Trophoblast cell (in vitro differentiated cells and primary cell): ENCODE measurements at regions not wholly inside any gene's neighbourhood (a gene's known extent, or its start where the extent isn't known, plus 50 kb on each side); places are given as distances from the start of the nearest gene placed in this dataset.
"Not testable (repeated sequence)": the region's sequence is repeated elsewhere in the genome, so short reads cannot be mapped to it uniquely, and the experiment has no call there.

Experiments
- DNase-seq, 2 donors: peaks; one replicate each; pipeline ENCODE4 v3.0.0-alpha.2; 2016
- H2AFZ ChIP-seq: 2 replicates; pipeline ENCODE4 v1.6.1; 2013; ENCODE audit warnings: low read length, moderate library complexity, mild to moderate bottlenecking; ENCODE audit not compliant: insufficient read depth, poor library complexity
- H2AK5ac ChIP-seq: 2 replicates; pipeline ENCODE4 v1.6.1; 2013; ENCODE audit warnings: mild to moderate bottlenecking, low read length
- H2BK120ac ChIP-seq: 2 replicates; pipeline ENCODE4 v1.6.1; 2013; ENCODE audit warnings: low read length, mild to moderate bottlenecking, moderate library complexity; ENCODE audit not compliant: insufficient read depth, poor library complexity
- H2BK12ac ChIP-seq: 2 replicates; pipeline ENCODE4 v1.6.1; 2013; ENCODE audit warnings: mild to moderate bottlenecking, low read length, moderate library complexity
- H2BK5ac ChIP-seq: 2 replicates; pipeline ENCODE4 v1.6.1; 2013; ENCODE audit warnings: low read length, low read depth, moderate library complexity, mild to moderate bottlenecking; ENCODE audit not compliant: poor library complexity
- H3K14ac ChIP-seq: 2 replicates; pipeline ENCODE4 v1.6.1; 2013; ENCODE audit warnings: mild to moderate bottlenecking, low read length
- H3K18ac ChIP-seq: 2 replicates; pipeline ENCODE4 v1.6.1; 2013; ENCODE audit warnings: mild to moderate bottlenecking, low read length
- H3K23ac ChIP-seq: 2 replicates; pipeline ENCODE4 v1.6.1; 2013; ENCODE audit warnings: low read length
- H3K27ac ChIP-seq: 2 replicates; pipeline ENCODE4 v1.5.1; 2013; ENCODE audit warnings: low read depth, mild to moderate bottlenecking, inconsistent platforms, low read length, moderate library complexity
- H3K27me3 ChIP-seq: 2 replicates; pipeline ENCODE4 v1.6.1; 2013; ENCODE audit warnings: inconsistent platforms, mild to moderate bottlenecking, low read length, moderate library complexity; ENCODE audit not compliant: insufficient read depth
- H3K36me3 ChIP-seq, 2 experiments: 1 replicate in 1 of 2; 2 replicates in 1 of 2; pipeline ENCODE4 v1.6.1; 2013; ENCODE audit warnings: low read length in 2 of 2, mild to moderate bottlenecking in 2 of 2, moderate library complexity in 1 of 2; ENCODE audit not compliant: insufficient read depth in 2 of 2, control insufficient read depth in 1 of 2
- H3K4ac ChIP-seq: 2 replicates; pipeline ENCODE4 v1.6.1; 2013; ENCODE audit warnings: low read depth, mild to moderate bottlenecking, low read length, moderate library complexity
- H3K4me1 ChIP-seq, 2 experiments: 1 replicate in 1 of 2; 2 replicates in 1 of 2; pipeline ENCODE4 v1.6.1; 2013; ENCODE audit warnings: low read length in 2 of 2, mild to moderate bottlenecking in 2 of 2, moderate library complexity in 1 of 2; ENCODE audit not compliant: insufficient read depth in 2 of 2, control insufficient read depth in 1 of 2
- H3K4me2 ChIP-seq: 2 replicates; pipeline ENCODE4 v1.6.1; 2013; ENCODE audit warnings: inconsistent platforms, mild to moderate bottlenecking, low read length, moderate library complexity
- H3K4me3 ChIP-seq: 2 replicates; pipeline ENCODE4 v1.5.1; 2013; ENCODE audit warnings: mild to moderate bottlenecking, low read depth, low read length, inconsistent platforms
- H3K79me1 ChIP-seq: one replicate; pipeline ENCODE4 v1.6.1; 2013; ENCODE audit warnings: low read length
- H3K79me2 ChIP-seq: 2 replicates; pipeline ENCODE4 v1.6.1; 2013; ENCODE audit warnings: low read length, mild to moderate bottlenecking; ENCODE audit not compliant: control insufficient read depth, insufficient read depth, poor library complexity
- H3K9ac ChIP-seq: 2 replicates; pipeline ENCODE4 v1.6.1; 2013; ENCODE audit warnings: mild to moderate bottlenecking, low read length
- H3K9me3 ChIP-seq: 2 replicates; pipeline ENCODE4 v1.6.1; 2013; ENCODE audit warnings: low read depth, mild to moderate bottlenecking, control low read depth, inconsistent platforms, low read length; ENCODE audit not compliant: insufficient read depth
- H4K12ac ChIP-seq: 2 replicates; pipeline ENCODE4 v1.6.1; 2013; ENCODE audit warnings: low read depth, mild to moderate bottlenecking, low read length, moderate library complexity
- H4K8ac ChIP-seq: 2 replicates; pipeline ENCODE4 v1.6.1; 2013; ENCODE audit warnings: low read depth, mild to moderate bottlenecking, low read length, moderate library complexity
- H4K91ac ChIP-seq: one replicate; pipeline ENCODE4 v1.6.1; 2013; ENCODE audit warnings: low read depth, mild to moderate bottlenecking, low read length, moderate library complexity
- WGBS: extraction: QIAGEN DNeasy Blood & Tissue Kit; methylation state at CpG from one replicate; pipeline ENCODE4 v1.1.7; 2013; ENCODE audit warnings: missing lambda C conversion rate; ENCODE audit not compliant: insufficient read length, insufficient coverage; ENCODE audit errors: extremely low coverage; 5-methylcytosine and 5-hydroxymethylcytosine counted together

GRCh38 chr10:129213256-129213655 lies 253.8 kb upstream of the MGMT start:
- Histone ChIP-seq H3K9ac (no peak overlapping the region), H3K27ac (no peak overlapping the region), H3K79me1 (no peaks in the 10 kb centered on the region), H3K4me3 (no peak overlapping the region), H2BK120ac (no peak overlapping the region), H4K12ac (no peak overlapping the region), H2AK5ac (no peak overlapping the region), H2AFZ (no peak overlapping the region), H3K23ac (no peak overlapping the region), H3K4me2 (no peak overlapping the region), H2BK12ac (no peak overlapping the region), H3K36me3 (no peaks in the 10 kb centered on the region), H4K91ac (no peak overlapping the region), H2BK5ac (no peak overlapping the region), H3K27me3 (no peaks in the 10 kb centered on the region), H3K4ac (no peak overlapping the region), H3K18ac (no peak overlapping the region), H3K4me1 (no peaks in the 10 kb centered on the region), H3K79me2 (no peaks in the 10 kb centered on the region), H3K9me3 (no peaks in the 10 kb centered on the region), H4K8ac (no peak overlapping the region), H3K14ac (no peak overlapping the region)
- DNase-seq = no peak
- WGBS = no CpG with 5 or more reads among the region's 1 CpG

- not testable (repeated sequence) for DNase-seq, H3K4me1 ChIP-seq, H2BK12ac ChIP-seq, H4K91ac ChIP-seq, H3K4ac ChIP-seq, H2BK120ac ChIP-seq, H3K4me2 ChIP-seq, H2AFZ ChIP-seq, H3K27me3 ChIP-seq, H2AK5ac ChIP-seq, H3K18ac ChIP-seq, H2BK5ac ChIP-seq, H4K8ac ChIP-seq, H3K23ac ChIP-seq, H3K4me3 ChIP-seq, H3K9ac ChIP-seq, H3K79me1 ChIP-seq, H3K9me3 ChIP-seq, H4K12ac ChIP-seq, H3K36me3 ChIP-seq, H3K14ac ChIP-seq, H3K27ac ChIP-seq, H3K79me2 ChIP-seq
- WGBS = no CpG with 5 or more reads among the region's 5 CpGs
Observed at GRCh38 chr10:129213996-129214395, 253.0 kb upstream of the MGMT start.

- H3K14ac ChIP-seq = no peak overlapping the region
- H3K27ac ChIP-seq = no peak overlapping the region
- H3K4me2 ChIP-seq = no peak overlapping the region
- no peaks in the 10 kb centered on the region for H3K27me3 ChIP-seq
- no peak overlapping the region for H3K4me3 ChIP-seq
- H4K91ac ChIP-seq = no peak overlapping the region
- H3K9me3 ChIP-seq = no peaks in the 10 kb centered on the region
- WGBS = no CpG with 5 or more reads among the region's 5 CpGs
- H3K18ac ChIP-seq = no peak overlapping the region
- H4K8ac ChIP-seq = no peak overlapping the region
- H4K12ac ChIP-seq = no peak overlapping the region
- H3K4ac ChIP-seq = no peak overlapping the region
- no peaks in the 10 kb centered on the region for H3K79me1 ChIP-seq
- no peak overlapping the region for H3K23ac ChIP-seq
- no peak overlapping the region for H2BK120ac ChIP-seq
- no peaks in the 10 kb centered on the region for H3K4me1 ChIP-seq
- H3K79me2 ChIP-seq = no peaks in the 10 kb centered on the region
- no peak for DNase-seq
- H2BK5ac ChIP-seq = no peak overlapping the region
- no peaks in the 10 kb centered on the region for H3K36me3 ChIP-seq
- H2BK12ac ChIP-seq = no peak overlapping the region
- H2AFZ ChIP-seq = no peak overlapping the region
- no peak overlapping the region for H3K9ac ChIP-seq
- no peak overlapping the region for H2AK5ac ChIP-seq
Observed at GRCh38 chr10:129219364-129219763, 247.7 kb upstream of the MGMT start.

- H4K91ac ChIP-seq = no peak overlapping the region
- no peak overlapping the region for H2BK5ac ChIP-seq
- no peak overlapping the region for H2BK12ac ChIP-seq
- no peak overlapping the region for H2AK5ac ChIP-seq
- no peaks in the 10 kb centered on the region for H3K79me1 ChIP-seq
- no peak overlapping the region for H2BK120ac ChIP-seq
- no peak overlapping the region for H3K4me3 ChIP-seq
- DNase-seq = no peak
- no peaks in the 10 kb centered on the region for H3K27me3 ChIP-seq
- no peak overlapping the region for H3K9ac ChIP-seq
- H3K18ac ChIP-seq = no peak overlapping the region
- WGBS = no CpG with 5 or more reads among the region's 3 CpGs
- H4K8ac ChIP-seq = no peak overlapping the region
- no peak overlapping the region for H3K4me2 ChIP-seq
- H3K79me2 ChIP-seq = no peaks in the 10 kb centered on the region
- H3K9me3 ChIP-seq = peaks cover 12% of the 10 kb centered on the region
- no peaks in the 10 kb centered on the region for H3K36me3 ChIP-seq
- no peak overlapping the region for H3K14ac ChIP-seq
- no peak overlapping the region for H2AFZ ChIP-seq
- no peak overlapping the region for H4K12ac ChIP-seq
- no peak overlapping the region for H3K4ac ChIP-seq
- H3K23ac ChIP-seq = no peak overlapping the region
- no peak overlapping the region for H3K27ac ChIP-seq
- no peaks in the 10 kb centered on the region for H3K4me1 ChIP-seq
Observed at GRCh38 chr10:129222436-129222835, 244.6 kb upstream of the MGMT start.
